Fibroblast of pulmonary artery (primary cell): ENCODE measurements at regions not wholly inside any gene's neighbourhood (a gene's known extent, or its start where the extent isn't known, plus 50 kb on each side); places are given as distances from the start of the nearest gene placed in this dataset.

ENCODE experiments used
- DNase-seq: peaks from one replicate; pipeline ENCODE4 v3.0.0-alpha.2; 2010; ENCODE audit warnings: low read depth
- H3K4me3 ChIP-seq: replicated peaks from 2 replicates; pipeline ENCODE4 v1.5.1; 2011; ENCODE audit warnings: low read depth, mild to moderate bottlenecking, control low read depth, low read length, moderate library complexity
- TF ChIP-seq, protein P1 (sequence below): IDR thresholded peaks from 2 replicates; pipeline ENCODE4 v1.5.1; 2011; ENCODE audit warnings: mild to moderate bottlenecking, control low read depth, low read length, inconsistent platforms; ENCODE audit errors: missing control alignments

GRCh38 chr18:48475635-48476549 is 62.9 kb upstream of the CTIF start:
- no peak overlapping the region for H3K4me3 ChIP-seq
- peak; percentile 88 for DNase-seq
- TF ChIP-seq, protein P1, sequence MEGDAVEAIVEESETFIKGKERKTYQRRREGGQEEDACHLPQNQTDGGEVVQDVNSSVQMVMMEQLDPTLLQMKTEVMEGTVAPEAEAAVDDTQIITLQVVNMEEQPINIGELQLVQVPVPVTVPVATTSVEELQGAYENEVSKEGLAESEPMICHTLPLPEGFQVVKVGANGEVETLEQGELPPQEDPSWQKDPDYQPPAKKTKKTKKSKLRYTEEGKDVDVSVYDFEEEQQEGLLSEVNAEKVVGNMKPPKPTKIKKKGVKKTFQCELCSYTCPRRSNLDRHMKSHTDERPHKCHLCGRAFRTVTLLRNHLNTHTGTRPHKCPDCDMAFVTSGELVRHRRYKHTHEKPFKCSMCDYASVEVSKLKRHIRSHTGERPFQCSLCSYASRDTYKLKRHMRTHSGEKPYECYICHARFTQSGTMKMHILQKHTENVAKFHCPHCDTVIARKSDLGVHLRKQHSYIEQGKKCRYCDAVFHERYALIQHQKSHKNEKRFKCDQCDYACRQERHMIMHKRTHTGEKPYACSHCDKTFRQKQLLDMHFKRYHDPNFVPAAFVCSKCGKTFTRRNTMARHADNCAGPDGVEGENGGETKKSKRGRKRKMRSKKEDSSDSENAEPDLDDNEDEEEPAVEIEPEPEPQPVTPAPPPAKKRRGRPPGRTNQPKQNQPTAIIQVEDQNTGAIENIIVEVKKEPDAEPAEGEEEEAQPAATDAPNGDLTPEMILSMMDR = peak; percentile 89

GRCh38 chr18:48473816-48474215 is 64.6 kb upstream of the ZBTB7C start:
- H3K4me3 ChIP-seq = no peak overlapping the region
- TF ChIP-seq, protein P1 = no peak
- DNase-seq = no peak

DNA sequence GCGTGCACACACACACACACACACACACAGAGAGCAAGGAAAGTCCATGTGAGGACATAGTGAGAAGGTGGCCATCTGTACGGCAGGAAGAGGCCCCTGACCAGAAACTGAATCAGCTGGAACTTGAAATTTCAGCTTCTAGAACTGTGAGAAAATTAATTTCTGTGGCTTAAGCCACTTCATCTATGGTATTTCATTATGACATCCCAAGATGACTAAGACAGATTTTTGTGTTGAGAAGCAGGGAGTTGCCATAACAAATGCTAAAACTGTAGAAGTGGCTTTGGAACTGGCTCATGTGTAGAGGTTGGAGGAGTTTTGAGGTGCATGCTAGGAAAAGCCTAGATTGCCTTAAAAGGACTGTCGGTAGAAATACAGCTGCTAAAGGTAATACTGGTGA is 63.4 kb upstream of the ZBTB7C start:
- DNase-seq = peak; percentile 60
- TF ChIP-seq, protein P1 = no peak

DNA sequence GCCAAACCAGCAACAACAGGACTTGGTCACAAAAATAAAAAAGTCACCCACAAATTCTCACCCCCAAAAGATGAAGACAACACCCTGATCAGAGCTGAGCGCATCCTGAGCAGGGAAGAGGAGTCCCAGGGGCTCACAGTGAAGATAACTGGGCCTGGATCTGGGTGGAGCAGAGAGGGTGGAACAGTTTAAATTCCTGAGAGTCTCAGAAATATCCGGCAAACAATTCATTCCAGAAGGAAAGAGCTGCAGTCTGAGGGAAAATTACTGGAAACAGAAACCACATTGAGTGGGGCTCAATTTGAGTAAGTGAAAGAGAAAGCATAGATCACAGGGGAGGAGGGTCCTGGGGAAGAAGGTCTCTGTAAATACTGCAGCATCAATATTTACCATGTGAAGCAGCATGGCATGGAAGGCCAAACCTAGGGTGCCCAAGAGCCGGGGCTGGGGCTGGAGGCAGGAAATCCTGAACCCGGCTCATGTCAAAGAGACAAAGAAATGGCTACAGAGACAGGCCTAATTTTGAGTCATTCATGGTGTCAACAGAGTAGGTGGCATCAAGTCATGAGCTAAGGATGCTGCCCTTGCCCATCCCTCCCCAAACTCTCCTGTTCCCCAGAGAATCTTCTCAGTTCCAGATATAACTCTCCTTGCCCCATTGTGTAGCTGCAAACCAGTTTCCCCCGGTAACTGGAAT is 61.4 kb upstream of the ZBTB7C start:
- no peak overlapping the region for H3K4me3 ChIP-seq
- TF ChIP-seq, protein P1 = no peak
- peak; percentile 42 for DNase-seq

More for the DNA sequence above, 63.4 kb upstream of the ZBTB7C start:
- no peak overlapping the region for H3K4me3 ChIP-seq

- TF ChIP-seq, protein P1 = no peak
- no peak for DNase-seq
- no peak overlapping the region for H3K4me3 ChIP-seq
Measured at GRCh38 chr18:48468151-48468550, 59.0 kb upstream of the ZBTB7C start.

- H3K4me3 ChIP-seq = no peak overlapping the region
- TF ChIP-seq, protein P1 = no peak
- no peak for DNase-seq
Measured at GRCh38 chr18:48467231-48467630, 58.0 kb upstream of the ZBTB7C start.
